Progenitor cell of endocrine pancreas (in vitro differentiated cells): ENCODE measurements at regions not wholly inside any gene's neighbourhood (a gene's known extent, or its start where the extent isn't known, plus 50 kb on each side); places are given as distances from the start of the nearest gene placed in this dataset.

ENCODE experiments used
- DNase-seq: peaks from one replicate; pipeline ENCODE4 v3.0.0; 2021; ENCODE audit warnings: low spot score; ENCODE audit not compliant: unreplicated experiment
- H3K27ac Mint-ChIP-seq: 2 replicates; pipeline ENCODE4 v1.8.0; 2021; ENCODE audit warnings: mild to moderate bottlenecking, moderate library complexity, mixed read lengths
- H3K27me3 Mint-ChIP-seq: 2 replicates; pipeline ENCODE4 v1.8.0; 2021; ENCODE audit warnings: mixed read lengths
- H3K36me3 Mint-ChIP-seq: 2 replicates; pipeline ENCODE4 v1.8.0; 2022; ENCODE audit warnings: mixed read lengths; ENCODE audit not compliant: insufficient read depth
- H3K4me1 Mint-ChIP-seq: 2 replicates; pipeline ENCODE4 v1.8.0; 2021; ENCODE audit warnings: low read depth, mixed read lengths
- H3K4me3 Mint-ChIP-seq: 2 replicates; pipeline ENCODE4 v1.8.0; 2021; ENCODE audit warnings: low read depth, mild to moderate bottlenecking, moderate library complexity, mixed read lengths
- H3K9me3 Mint-ChIP-seq: 2 replicates; pipeline ENCODE4 v1.8.0; 2021; ENCODE audit warnings: low read depth, mixed read lengths
- TF ChIP-seq, protein P1 (sequence below): fragments of 200-600 bp; sonication (generic); IDR thresholded peaks from one replicate; pipeline ENCODE4 v1.5.0; 2021; ENCODE audit warnings: antibody characterized with exemption, mild to moderate bottlenecking; ENCODE audit not compliant: unreplicated experiment

DNA sequence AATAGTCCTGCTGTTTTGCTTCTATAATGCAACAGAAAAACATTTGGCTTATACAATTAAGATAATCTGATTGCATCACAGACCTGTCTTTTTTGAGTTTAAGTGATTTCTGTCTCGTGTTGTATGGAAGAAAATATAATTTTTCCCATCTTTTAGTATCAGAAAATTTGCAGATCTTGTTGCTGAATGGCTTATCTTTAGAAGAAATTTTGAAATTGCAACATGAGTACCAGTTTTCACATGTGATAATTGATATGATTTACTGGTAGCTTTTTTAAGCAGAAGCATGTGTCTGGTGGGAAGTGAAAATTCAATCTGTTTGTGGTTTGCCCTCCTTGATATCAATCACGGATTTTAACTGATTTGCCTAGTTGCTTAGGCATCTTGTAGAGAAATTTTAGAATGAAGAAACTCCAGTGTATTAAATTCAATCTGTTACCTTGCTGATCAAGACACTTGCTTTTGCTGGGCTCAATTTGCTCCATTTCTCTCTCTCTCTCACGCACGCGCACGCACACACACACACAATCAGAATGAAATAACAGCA lies 89.8 kb upstream of the MYCBP2 start:
- Mint-ChIP-seq H3K27me3 (no peaks in the 10 kb centered on the region), H3K36me3 (no peaks in the 10 kb centered on the region), H3K27ac (no peak overlapping the region), H3K4me1 (peaks cover 3% of the 10 kb centered on the region), H3K4me3 (no peak overlapping the region), H3K9me3 (peaks cover 7% of the 10 kb centered on the region)
- TF ChIP-seq, protein P1, sequence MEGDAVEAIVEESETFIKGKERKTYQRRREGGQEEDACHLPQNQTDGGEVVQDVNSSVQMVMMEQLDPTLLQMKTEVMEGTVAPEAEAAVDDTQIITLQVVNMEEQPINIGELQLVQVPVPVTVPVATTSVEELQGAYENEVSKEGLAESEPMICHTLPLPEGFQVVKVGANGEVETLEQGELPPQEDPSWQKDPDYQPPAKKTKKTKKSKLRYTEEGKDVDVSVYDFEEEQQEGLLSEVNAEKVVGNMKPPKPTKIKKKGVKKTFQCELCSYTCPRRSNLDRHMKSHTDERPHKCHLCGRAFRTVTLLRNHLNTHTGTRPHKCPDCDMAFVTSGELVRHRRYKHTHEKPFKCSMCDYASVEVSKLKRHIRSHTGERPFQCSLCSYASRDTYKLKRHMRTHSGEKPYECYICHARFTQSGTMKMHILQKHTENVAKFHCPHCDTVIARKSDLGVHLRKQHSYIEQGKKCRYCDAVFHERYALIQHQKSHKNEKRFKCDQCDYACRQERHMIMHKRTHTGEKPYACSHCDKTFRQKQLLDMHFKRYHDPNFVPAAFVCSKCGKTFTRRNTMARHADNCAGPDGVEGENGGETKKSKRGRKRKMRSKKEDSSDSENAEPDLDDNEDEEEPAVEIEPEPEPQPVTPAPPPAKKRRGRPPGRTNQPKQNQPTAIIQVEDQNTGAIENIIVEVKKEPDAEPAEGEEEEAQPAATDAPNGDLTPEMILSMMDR = no peak
- no peak for DNase-seq

DNA sequence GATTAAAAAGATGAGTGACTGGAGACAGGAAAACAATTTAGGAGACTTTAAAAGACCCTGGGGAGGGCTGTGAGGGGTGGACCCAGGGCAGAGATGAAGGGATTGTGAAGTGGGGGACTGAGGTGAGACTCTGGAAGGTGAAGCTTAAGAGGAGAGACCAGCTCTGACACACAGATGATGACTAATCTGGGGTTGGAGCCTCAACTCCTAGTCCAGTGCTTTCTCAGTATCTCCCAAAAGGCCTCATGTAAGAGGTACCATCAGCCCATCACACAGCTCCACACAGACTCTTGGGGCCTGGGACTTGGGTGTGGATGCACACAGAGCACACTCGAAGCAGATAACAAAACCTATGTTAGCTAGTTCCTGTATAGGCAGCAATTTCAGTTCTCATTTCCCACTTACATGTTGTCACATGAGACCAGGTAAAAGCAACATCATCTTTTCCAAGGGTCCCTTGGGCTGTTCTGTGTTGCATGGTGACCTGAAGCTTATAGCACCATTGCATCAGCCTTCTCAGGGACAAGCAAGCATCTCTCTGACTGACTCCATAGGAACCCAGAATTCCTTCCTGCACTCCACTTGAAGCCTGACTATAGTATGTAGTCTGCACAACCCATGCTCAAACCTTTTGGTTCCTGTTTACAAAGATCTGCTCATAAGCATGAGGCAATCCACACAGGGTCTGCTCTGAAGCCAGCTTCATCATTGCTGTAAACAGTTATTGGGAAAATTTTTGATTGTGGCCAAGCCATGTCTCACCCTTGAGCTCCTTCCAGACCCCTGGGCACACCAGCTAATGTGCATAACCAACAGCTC lies 88.6 kb upstream of the MYCBP2 start:
- Mint-ChIP-seq H3K36me3 (no peaks in the 10 kb centered on the region), H3K27me3 (no peaks in the 10 kb centered on the region), H3K4me1 (peaks cover 3% of the 10 kb centered on the region), H3K4me3 (no peak overlapping the region), H3K27ac (no peak overlapping the region), H3K9me3 (peaks cover 7% of the 10 kb centered on the region)
- TF ChIP-seq, protein P1 = no peak
- DNase-seq = no peak

DNA sequence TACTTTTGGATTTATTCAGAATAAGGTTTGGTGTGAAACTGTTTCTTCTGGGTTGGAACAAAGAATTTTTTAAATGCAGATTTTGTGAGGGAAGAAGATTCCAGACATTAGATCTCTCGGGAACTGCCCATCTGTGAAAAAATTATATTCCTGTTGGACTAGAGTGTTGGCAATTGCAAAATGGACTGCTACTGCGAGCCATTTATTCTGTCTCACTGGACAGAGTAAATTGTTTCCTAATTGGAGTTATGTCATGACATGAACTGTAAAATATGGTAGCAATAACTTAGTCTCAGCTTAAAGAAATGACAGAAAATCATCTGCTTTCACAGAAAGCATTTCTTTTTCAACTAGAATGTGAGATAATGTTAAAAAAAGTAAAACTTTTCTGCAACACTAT lies 86.0 kb upstream of the MYCBP2 start:
- no peak for DNase-seq
- H3K9me3 Mint-ChIP-seq = no peaks in the 10 kb centered on the region
- peaks cover 2% of the 10 kb centered on the region for H3K4me1 Mint-ChIP-seq
- TF ChIP-seq, protein P1 = no peak
- no peaks in the 10 kb centered on the region for H3K27me3 Mint-ChIP-seq
- no peak overlapping the region for H3K27ac Mint-ChIP-seq
- H3K36me3 Mint-ChIP-seq = no peaks in the 10 kb centered on the region
- H3K4me3 Mint-ChIP-seq = no peak overlapping the region

DNA sequence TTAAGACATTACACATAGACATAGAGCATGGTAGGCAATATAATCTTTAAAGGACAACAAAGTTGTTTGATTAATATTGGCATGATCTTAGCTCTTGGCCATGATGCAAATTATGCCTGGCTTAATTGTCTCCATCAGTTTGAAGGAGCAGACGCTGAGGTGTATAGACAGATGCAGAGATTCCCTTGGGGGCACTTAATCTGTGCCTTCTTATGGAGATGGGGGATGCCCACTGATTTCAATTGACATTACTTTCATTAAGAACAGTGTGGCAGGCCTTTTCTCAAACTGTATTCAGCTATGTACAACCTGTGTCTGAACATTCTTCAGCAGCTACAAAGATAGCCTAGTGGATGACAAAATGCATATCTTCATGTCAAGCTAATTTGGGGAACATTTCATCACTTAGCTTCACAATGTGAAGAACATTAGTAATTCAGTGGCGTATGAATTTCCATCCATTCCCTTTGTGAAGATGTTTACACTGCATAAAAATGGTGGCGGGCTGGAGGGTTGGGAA lies 85.3 kb upstream of the MYCBP2 start:
- TF ChIP-seq, protein P1 = no peak
- H3K27ac Mint-ChIP-seq = no peak overlapping the region
- H3K9me3 Mint-ChIP-seq = no peaks in the 10 kb centered on the region
- DNase-seq = no peak
- no peaks in the 10 kb centered on the region for H3K4me1 Mint-ChIP-seq
- H3K27me3 Mint-ChIP-seq = no peaks in the 10 kb centered on the region
- H3K4me3 Mint-ChIP-seq = no peak overlapping the region
- H3K36me3 Mint-ChIP-seq = no peaks in the 10 kb centered on the region

DNA sequence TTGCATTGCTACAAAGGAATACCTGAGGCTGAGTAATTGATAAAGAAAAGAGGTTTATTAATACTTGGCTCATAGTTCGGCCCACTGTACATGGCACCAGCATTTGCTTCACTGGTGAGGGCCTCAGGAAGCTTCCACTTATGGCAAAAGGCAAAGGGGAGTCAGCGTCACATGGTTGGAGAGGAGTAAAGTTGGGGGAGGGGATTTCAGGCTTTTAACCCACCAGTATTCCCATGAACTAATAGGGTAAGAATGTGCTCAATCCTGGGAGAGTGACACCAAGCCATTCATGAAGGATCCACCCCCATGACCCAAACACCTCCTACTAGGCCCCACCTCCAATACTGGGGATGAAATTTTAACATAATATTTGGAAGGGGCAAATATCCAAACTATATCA lies 82.5 kb upstream of the MYCBP2 start:
- no peak overlapping the region for H3K4me3 Mint-ChIP-seq
- TF ChIP-seq, protein P1 = no peak
- H3K27ac Mint-ChIP-seq = no peak overlapping the region
- H3K27me3 Mint-ChIP-seq = no peaks in the 10 kb centered on the region
- H3K4me1 Mint-ChIP-seq = no peaks in the 10 kb centered on the region
- H3K36me3 Mint-ChIP-seq = no peaks in the 10 kb centered on the region
- no peak for DNase-seq
- H3K9me3 Mint-ChIP-seq = no peaks in the 10 kb centered on the region
